ENCODE measurements at regions not wholly inside any gene's neighbourhood (a gene's known extent, or its start where the extent isn't known, plus 50 kb on each side); places are given as distances from the start of the nearest gene placed in this dataset.
"Not testable (repeated sequence)": the region's sequence is repeated elsewhere in the genome, so short reads cannot be mapped to it uniquely, and the experiment has no call there.

DNA sequence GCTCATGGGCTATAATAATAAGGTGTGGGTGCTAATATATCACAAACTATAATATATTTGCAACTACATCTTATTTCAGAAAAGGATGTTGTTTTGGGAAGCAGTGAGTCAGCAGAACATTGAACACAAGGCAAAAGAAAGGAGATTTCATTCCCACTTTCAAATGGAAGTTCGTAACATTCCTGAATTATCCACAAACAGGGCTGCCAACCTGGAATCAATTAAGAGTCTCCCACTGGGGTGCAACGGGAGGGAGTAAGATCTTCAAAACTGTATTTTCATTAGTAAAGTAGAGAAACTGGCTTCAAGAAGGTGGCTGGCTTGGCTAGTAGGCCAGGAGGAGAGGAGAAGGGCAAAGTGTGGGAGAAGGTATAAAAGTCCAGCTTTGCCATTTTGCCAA is 479.6 kb downstream of the CNTN3 start:
- H2AFZ ChIP-seq, result no peak overlapping the region
- no peaks in the 10 kb centered on the region for H3K9me3 ChIP-seq (ENCODE audit: insufficient read depth, low read depth)
- no peaks in the 10 kb centered on the region; the same call in 1 of the 2 replicates for H3K9me2 ChIP-seq (ENCODE audit: insufficient read depth)
- H4K20me1 ChIP-seq (ENCODE audit: insufficient read depth), result no peaks in the 10 kb centered on the region
- H3K4me1 ChIP-seq (replicated peaks; ENCODE audit: insufficient read depth), result no peaks in the 10 kb centered on the region
- no peak overlapping the region for H3K4me2 ChIP-seq
- no peaks in the 10 kb centered on the region for H3F3A ChIP-seq (ENCODE audit: insufficient read depth, low read depth)
- TF ChIP-seq EZH2 (IDR thresholded peaks at IDR 0.05; ENCODE audit: low read depth), result no peak
- TF ChIP-seq, protein P1, sequence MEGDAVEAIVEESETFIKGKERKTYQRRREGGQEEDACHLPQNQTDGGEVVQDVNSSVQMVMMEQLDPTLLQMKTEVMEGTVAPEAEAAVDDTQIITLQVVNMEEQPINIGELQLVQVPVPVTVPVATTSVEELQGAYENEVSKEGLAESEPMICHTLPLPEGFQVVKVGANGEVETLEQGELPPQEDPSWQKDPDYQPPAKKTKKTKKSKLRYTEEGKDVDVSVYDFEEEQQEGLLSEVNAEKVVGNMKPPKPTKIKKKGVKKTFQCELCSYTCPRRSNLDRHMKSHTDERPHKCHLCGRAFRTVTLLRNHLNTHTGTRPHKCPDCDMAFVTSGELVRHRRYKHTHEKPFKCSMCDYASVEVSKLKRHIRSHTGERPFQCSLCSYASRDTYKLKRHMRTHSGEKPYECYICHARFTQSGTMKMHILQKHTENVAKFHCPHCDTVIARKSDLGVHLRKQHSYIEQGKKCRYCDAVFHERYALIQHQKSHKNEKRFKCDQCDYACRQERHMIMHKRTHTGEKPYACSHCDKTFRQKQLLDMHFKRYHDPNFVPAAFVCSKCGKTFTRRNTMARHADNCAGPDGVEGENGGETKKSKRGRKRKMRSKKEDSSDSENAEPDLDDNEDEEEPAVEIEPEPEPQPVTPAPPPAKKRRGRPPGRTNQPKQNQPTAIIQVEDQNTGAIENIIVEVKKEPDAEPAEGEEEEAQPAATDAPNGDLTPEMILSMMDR (conservative IDR thresholded peaks at IDR 0.05), result no peak
- intact Hi-C loops (cut with micrococcal nuclease; ENCODE audit: unreplicated experiment), result no loop called here
- no peak overlapping the region for H3K27ac ChIP-seq
- H3K27me3 ChIP-seq (ENCODE audit: insufficient read depth, low read depth), result no peaks in the 10 kb centered on the region
- no peaks in the 10 kb centered on the region for H3K79me2 ChIP-seq (ENCODE audit: low read depth)
- DNase-seq, result no peak
- BruUV-seq (replicated peaks), result no TSS peak
- POLR2A ChIA-PET (ENCODE audit: unreplicated experiment), result no interaction called here
- H3K36me3 ChIP-seq (ENCODE audit: low read depth), result no peaks in the 10 kb centered on the region
- no peak overlapping the region for H3K4me3 ChIP-seq
- CTCF ChIA-PET, result no interaction called here

DNA sequence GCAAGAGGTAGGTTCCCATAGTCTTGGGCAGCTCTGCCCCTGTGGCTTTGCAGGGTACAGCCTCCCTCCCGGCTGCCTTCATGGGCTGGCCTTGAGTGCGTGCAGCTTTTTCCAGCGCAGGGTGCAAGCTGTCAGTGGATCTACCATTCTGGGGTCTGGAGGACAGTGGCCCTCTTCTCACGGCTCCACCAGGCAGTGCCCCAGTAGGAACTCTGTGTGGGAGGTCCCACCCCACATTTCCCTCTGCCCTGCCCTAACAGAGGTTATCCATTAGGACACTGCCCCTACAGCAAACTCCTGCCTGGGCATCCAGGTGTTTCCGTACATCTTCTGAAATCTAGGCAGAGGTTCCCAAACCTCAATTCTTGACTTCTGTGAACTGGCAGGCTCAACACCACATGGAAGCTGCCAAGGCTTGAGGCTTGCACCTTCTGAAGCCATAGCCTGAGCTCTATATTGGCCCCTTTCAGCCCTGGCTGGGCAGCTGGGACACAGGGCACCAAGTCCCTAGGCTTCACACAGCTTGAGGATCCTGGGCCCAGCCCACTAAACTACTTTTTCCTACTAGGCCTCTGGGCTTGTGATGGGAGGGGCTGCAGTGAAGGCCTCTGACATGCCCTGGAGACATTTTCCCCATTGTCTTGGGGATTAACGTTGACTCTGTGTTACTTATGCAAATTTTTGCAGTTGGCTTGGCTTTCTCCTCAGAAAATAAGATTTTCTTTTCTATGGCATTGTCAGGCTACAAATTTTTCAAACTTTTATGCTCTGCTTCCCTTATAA is 482.7 kb downstream of the CNTN3 start:
- H3K9me3 ChIP-seq (ENCODE audit: insufficient read depth, low read depth); H3K4me3 ChIP-seq; H3K4me2 ChIP-seq; H4K20me1 ChIP-seq (ENCODE audit: insufficient read depth); BruUV-seq (replicated peaks); intact Hi-C loops (cut with micrococcal nuclease; ENCODE audit: unreplicated experiment); H3K36me3 ChIP-seq (ENCODE audit: low read depth); H3K27me3 ChIP-seq (ENCODE audit: insufficient read depth, low read depth); H3K9me2 ChIP-seq (ENCODE audit: insufficient read depth); H3F3A ChIP-seq (ENCODE audit: insufficient read depth, low read depth); H3K27ac ChIP-seq; H2AFZ ChIP-seq; DNase-seq; POLR2A ChIA-PET (ENCODE audit: unreplicated experiment); CTCF ChIA-PET; H3K4me1 ChIP-seq (replicated peaks; ENCODE audit: insufficient read depth); H3K79me2 ChIP-seq (ENCODE audit: low read depth): not testable (repeated sequence)

DNA sequence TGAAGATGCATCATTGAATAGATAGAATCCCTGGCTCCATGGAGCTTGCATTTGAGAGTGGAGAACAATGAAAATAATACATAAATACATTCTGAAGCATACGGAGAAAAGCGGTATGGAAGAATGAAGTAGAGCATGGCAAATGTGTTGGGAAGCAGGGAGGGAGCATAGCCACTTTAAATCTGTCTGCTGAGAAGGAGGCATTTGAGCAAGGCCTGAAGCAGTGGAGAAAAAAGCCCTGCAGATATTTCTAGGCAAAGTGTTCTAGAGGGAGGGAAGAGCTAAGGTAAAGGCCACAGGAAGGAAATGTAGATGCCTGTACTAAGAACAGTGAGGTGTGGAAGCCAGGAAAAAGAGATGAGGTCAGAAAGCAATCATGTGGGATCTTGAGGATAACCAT is 484.8 kb downstream of the CNTN3 start:
- H4K20me1 ChIP-seq (ENCODE audit: insufficient read depth), result no peaks in the 10 kb centered on the region
- H3F3A ChIP-seq (ENCODE audit: insufficient read depth, low read depth), result no peaks in the 10 kb centered on the region
- no peak for TF ChIP-seq EZH2 (IDR thresholded peaks at IDR 0.05; ENCODE audit: low read depth)
- TF ChIP-seq, protein P1 (conservative IDR thresholded peaks at IDR 0.05), result no peak
- no TSS peak for BruUV-seq (replicated peaks)
- no peaks in the 10 kb centered on the region for H3K9me3 ChIP-seq (ENCODE audit: insufficient read depth, low read depth)
- no peaks in the 10 kb centered on the region for H3K4me1 ChIP-seq (replicated peaks; ENCODE audit: insufficient read depth)
- ChIA-PET POLR2A (ENCODE audit: unreplicated experiment) (no interaction called here), CTCF (no interaction called here)
- no peaks in the 10 kb centered on the region; the same call in 1 of the 2 replicates for H3K9me2 ChIP-seq (ENCODE audit: insufficient read depth)
- H3K27me3 ChIP-seq (ENCODE audit: insufficient read depth, low read depth), result no peaks in the 10 kb centered on the region
- intact Hi-C loops (cut with micrococcal nuclease; ENCODE audit: unreplicated experiment), result no loop called here
- H3K4me3 ChIP-seq, result no peak overlapping the region
- no peak overlapping the region for H2AFZ ChIP-seq
- no peak overlapping the region for H3K27ac ChIP-seq
- no peak for DNase-seq
- H3K79me2 ChIP-seq (ENCODE audit: low read depth), result no peaks in the 10 kb centered on the region
- H3K36me3 ChIP-seq (ENCODE audit: low read depth), result no peaks in the 10 kb centered on the region
- H3K4me2 ChIP-seq, result no peak overlapping the region

DNA sequence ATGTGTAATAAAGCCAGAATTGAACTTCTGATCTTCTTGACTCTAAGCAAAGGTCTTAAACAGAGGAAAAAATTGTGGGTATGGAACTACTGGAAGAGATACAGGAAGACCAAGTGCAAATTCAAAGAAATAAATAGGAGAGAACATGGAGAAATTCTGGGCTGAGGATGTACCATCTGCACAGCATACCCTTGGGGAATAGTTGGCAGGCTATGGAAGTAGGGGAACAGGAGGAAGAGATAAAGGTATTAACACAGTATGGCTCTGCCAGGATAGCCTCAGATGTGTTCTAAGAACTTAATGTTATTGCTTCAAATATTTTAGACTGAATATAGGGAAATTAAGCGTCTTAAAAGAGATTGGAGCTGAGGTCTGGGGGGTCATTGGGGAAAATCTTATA is 485.4 kb downstream of the CNTN3 start:
- Histone ChIP-seq H3K4me3 (no peak overlapping the region), H3F3A (ENCODE audit: insufficient read depth, low read depth) (no peaks in the 10 kb centered on the region), H2AFZ (no peak overlapping the region), H3K4me2 (no peak overlapping the region), H3K27me3 (ENCODE audit: insufficient read depth, low read depth) (no peaks in the 10 kb centered on the region), H4K20me1 (ENCODE audit: insufficient read depth) (no peaks in the 10 kb centered on the region), H3K36me3 (ENCODE audit: low read depth) (no peaks in the 10 kb centered on the region), H3K27ac (no peak overlapping the region), H3K79me2 (ENCODE audit: low read depth) (no peaks in the 10 kb centered on the region), H3K9me2 (ENCODE audit: insufficient read depth) (no peaks in the 10 kb centered on the region; the same call in 1 of the 2 replicates), H3K4me1 (replicated peaks; ENCODE audit: insufficient read depth) (no peaks in the 10 kb centered on the region), H3K9me3 (ENCODE audit: insufficient read depth, low read depth) (no peaks in the 10 kb centered on the region)
- DNase-seq, result no peak
- ChIA-PET CTCF (no interaction called here), POLR2A (ENCODE audit: unreplicated experiment) (no interaction called here)
- TF ChIP-seq, protein P1 (conservative IDR thresholded peaks at IDR 0.05), result no peak
- no peak for TF ChIP-seq EZH2 (IDR thresholded peaks at IDR 0.05; ENCODE audit: low read depth)
- no TSS peak for BruUV-seq (replicated peaks)
- intact Hi-C loops (cut with micrococcal nuclease; ENCODE audit: unreplicated experiment), result no loop called here

All from PC-9 (cell line).